A673 (cell line): ENCODE measurements at regions not wholly inside any gene's neighbourhood (a gene's known extent, or its start where the extent isn't known, plus 50 kb on each side); places are given as distances from the start of the nearest gene placed in this dataset.

Experiments
- EZH2 ChIP-seq: fragments of 200-600 bp; sonication (generic); IDR thresholded peaks from 2 replicates; pipeline ENCODE4 v1.6.1; 2017; ENCODE audit warnings: borderline replicate concordance, low read depth, mild to moderate bottlenecking, mixed read lengths, antibody characterized with exemption, low read length; ENCODE audit not compliant: poor library complexity, severe bottlenecking
- TF ChIP-seq, protein P1 (sequence below): fragments of 300-800, 200-600 bp; sonication (generic); conservative IDR thresholded peaks from 2 replicates; pipeline ENCODE4 v1.5.1; 2017; ENCODE audit warnings: low read depth, mild to moderate bottlenecking, antibody characterized with exemption, low read length, moderate library complexity, mixed read lengths

- TF ChIP-seq, protein P1, sequence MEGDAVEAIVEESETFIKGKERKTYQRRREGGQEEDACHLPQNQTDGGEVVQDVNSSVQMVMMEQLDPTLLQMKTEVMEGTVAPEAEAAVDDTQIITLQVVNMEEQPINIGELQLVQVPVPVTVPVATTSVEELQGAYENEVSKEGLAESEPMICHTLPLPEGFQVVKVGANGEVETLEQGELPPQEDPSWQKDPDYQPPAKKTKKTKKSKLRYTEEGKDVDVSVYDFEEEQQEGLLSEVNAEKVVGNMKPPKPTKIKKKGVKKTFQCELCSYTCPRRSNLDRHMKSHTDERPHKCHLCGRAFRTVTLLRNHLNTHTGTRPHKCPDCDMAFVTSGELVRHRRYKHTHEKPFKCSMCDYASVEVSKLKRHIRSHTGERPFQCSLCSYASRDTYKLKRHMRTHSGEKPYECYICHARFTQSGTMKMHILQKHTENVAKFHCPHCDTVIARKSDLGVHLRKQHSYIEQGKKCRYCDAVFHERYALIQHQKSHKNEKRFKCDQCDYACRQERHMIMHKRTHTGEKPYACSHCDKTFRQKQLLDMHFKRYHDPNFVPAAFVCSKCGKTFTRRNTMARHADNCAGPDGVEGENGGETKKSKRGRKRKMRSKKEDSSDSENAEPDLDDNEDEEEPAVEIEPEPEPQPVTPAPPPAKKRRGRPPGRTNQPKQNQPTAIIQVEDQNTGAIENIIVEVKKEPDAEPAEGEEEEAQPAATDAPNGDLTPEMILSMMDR = no peak
- no peak for TF ChIP-seq EZH2
These were observed 54.7 kb upstream of the TRAK1 start for GRCh38 chr3:42036483-42036823.
